ENCODE measurements at regions not wholly inside any gene's neighbourhood (a gene's known extent, or its start where the extent isn't known, plus 50 kb on each side); places are given as distances from the start of the nearest gene placed in this dataset.

DNA sequence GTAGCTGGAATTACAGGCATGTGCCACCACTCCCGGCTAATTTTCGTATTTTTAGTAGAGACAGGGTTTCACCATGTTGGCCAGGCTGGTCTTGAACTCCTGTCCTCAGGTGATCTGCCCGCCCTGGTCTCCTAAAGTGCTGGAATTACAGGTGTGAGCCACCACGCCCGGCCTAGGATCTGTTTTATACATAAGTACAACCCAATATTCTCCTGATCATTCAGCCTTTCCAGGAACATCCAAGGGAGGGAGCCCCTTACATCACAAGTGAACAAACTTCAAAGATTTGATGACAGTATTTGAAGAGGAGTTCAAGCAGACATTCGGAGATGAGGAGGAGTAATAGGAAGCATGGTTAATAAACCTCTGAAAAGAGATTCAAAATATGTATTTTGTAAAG, 54.9 kb upstream of the RAB3GAP2 start:
- TF ChIP-seq, protein P1, sequence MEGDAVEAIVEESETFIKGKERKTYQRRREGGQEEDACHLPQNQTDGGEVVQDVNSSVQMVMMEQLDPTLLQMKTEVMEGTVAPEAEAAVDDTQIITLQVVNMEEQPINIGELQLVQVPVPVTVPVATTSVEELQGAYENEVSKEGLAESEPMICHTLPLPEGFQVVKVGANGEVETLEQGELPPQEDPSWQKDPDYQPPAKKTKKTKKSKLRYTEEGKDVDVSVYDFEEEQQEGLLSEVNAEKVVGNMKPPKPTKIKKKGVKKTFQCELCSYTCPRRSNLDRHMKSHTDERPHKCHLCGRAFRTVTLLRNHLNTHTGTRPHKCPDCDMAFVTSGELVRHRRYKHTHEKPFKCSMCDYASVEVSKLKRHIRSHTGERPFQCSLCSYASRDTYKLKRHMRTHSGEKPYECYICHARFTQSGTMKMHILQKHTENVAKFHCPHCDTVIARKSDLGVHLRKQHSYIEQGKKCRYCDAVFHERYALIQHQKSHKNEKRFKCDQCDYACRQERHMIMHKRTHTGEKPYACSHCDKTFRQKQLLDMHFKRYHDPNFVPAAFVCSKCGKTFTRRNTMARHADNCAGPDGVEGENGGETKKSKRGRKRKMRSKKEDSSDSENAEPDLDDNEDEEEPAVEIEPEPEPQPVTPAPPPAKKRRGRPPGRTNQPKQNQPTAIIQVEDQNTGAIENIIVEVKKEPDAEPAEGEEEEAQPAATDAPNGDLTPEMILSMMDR (conservative IDR thresholded peaks at IDR 0.05; ENCODE audit: low read depth, low read length): no peak
- TF ChIP-seq EZH2phosphoT487 (IDR thresholded peaks at IDR 0.05; ENCODE audit: borderline replicate concordance, low read length): no peak
